GM21723 (cell line): ENCODE measurements at regions not wholly inside any gene's neighbourhood (a gene's known extent, or its start where the extent isn't known, plus 50 kb on each side); places are given as distances from the start of the nearest gene placed in this dataset.
"Not testable (repeated sequence)": the region's sequence is repeated elsewhere in the genome, so short reads cannot be mapped to it uniquely, and the experiment has no call there.

ENCODE experiments used
- ATAC-seq: cut with Tn5 transposase; IDR thresholded peaks from one replicate; pipeline ENCODE4 v1.9.1; 2021; ENCODE audit warnings: mild to moderate bottlenecking, moderate library complexity; ENCODE audit not compliant: unreplicated experiment

DNA sequence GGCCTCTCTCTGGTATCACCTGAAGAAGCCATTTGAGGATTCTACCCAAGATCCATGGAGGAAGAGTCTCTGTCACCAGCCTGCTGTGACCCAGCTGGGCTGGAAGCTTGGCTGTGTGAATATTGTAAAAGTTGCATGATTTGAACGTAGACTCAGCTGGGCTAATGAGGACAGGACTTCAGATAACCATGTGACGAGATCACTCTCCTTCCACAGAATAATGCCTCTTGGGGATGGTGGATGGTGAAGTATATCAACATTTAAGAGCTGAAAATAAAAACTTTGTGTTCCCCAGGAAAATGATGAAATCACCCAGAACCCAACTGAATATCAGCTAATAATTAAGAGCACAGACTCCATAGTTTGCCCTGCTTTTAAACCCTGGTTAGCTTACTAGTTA is 427.9 kb downstream of the CD83 start:
- no peak for ATAC-seq

DNA sequence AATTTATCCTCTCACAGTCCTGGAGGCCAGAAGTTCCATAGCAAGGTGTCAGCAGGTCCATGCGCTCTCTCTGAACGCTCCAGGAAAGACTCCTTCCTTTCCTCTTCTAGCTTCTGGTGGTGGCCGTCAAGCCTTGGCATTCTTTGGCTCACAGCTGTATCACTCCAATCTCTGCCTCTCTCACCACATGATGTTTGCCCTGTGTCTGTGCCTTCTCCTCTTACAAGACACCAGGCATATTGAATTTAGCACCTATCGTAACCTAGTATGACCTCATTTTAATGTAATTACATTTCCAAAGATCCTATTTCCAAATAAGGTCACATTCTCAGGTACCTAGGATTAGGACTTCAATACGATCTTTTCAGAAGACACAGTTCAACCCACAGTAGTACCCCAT is 428.5 kb downstream of the CD83 start:
- ATAC-seq = no peak

DNA sequence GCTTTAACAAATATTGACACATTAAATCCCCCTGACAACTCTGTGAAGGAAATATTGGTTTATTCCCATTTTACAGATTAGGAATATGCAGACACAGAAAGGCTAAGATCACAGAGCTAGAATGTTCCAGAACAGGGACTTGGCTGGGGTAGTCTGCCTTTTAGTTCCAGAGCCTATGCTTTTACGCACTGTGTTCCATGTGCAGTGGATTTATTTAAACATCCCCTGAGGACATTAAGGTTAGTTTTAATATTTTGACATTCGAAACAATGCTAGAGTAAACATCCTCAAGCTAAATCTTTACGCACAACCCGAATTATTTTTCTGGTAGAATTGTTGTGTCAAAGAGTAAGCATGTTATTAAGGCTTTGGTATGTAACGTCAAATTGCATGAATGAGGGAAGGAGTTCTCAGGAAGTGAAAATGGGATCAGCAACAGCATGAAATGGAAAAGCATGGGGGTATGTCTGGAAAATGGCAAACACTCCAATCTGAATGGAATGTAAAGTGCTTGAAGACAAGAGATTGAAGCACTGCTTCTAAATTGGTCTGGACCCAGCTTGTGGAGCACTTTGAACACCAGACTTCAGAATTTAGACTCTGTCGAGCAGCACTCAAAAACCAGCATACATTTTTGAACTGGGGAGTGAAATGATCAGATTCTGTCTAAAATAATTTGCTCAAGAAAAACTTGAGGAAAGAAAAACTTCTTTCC is 429.9 kb downstream of the CD83 start:
- ATAC-seq = no peak

DNA sequence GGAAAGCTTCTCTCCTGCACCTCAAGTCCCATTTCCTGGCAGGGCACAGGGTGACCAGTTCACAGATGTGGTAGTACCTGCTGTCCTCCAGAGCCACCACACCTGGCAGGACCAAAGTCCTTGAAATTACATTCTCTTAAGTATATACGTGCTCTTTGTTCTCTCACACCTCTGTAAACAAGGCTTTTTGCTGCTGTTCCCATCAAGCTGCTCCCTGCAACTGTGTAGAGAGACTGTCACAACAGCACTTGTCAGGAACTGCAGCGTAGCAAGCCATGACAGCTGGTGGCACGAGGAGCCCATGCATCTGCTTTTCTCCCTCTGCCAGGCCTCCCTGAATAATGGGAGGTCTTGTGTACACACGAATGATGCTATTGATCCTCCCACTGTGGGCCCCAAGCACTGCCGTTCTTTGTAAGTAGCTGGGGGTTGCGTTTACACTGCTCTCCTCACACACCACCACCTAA is 431.8 kb downstream of the CD83 start:
- no peak for ATAC-seq

DNA sequence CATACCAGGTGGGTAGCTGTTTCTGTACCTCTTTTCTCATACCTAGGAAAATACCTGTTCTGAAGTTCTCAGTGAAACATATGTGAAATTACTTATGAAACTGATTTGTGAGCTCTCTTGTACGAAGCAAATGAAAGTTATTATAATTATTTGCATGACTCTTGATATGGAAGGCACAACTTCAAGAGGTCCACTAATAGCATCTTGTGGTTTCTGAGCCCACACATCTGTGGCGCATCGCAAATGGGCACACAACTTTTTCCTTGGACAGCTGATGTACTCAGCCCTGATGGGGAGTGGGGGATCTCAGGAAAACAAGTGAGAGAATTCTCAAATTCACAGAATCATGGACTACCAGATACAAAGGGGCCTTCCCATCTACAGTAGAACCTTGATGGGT is 432.3 kb downstream of the CD83 start:
- no peak for ATAC-seq

DNA sequence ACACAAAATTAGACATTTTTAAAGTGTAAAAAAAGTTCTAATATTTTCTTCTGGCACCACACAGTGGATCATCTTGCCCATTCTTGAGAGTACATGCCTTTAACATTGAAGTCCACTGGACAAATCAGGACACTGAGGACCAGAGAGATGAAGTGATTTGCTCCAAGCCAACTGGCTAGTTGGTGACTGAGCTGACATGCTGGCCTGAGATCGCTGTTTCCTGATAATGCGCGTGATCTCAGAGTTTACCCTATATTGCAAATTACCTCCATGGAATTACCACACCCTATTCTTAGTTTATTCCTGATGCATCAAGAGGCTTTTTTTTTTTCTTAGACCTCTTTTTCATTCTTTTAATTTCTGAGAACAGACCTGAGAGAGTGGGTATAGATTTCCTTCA is 432.8 kb downstream of the CD83 start:
- ATAC-seq = no peak

DNA sequence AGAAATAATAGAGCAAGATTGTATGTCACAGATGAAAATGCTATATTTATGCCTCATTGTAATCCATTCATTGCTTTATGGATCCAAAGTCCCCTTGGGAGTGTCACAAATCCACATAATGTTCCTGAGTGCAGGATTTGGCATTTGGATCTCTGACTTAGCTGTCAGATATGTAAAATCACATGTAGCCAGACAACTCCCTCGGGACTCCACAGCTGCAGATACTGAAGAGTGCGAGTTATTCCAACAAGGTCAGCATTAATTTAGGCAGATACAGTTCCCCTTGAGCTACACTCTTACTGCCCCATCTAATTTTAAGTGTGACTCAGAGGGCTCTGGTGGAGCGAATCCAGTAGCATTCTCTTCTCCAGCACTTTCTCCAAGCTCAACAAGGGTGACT is 433.2 kb downstream of the CD83 start:
- no peak for ATAC-seq

DNA sequence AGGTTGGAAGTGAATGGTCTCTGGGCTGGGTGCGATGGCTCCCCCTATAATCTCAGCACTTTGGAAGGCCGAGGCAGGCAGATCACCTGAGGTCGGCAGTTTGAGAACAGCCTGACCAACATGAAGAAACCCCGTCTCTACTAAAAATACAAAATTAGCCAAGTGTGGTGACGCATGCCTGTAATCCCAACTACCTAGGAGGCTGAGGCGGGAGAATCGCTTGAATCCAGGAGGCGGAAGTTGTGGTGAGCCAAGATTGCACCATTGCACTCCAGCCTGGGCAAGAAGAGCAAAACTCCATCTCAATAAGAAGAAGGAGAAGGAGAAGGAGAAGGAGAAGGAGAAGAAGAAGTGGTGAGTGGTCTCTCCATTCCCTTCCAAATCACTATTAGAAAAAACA is 434.0 kb downstream of the CD83 start:
- ATAC-seq = not testable (repeated sequence)

DNA sequence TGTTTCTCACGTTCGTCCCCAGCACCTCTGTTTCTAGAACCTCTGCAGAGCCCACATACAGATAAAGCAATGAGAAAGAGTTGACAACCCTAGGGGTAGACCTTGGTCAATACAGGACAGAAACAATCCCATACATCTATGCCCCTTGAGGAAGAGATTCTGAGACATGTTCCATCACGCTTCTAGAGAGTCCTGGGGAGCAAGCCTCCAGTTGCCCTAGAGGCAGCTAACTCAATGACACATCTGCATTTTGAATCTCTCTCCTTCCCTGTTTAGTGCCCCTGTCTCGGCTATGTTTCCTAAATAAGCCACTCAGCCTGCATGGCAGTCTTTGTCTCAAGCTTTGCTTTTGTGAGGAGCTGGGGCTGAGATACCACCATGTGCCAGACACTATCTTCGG is 435.3 kb downstream of the CD83 start:
- ATAC-seq = no peak

DNA sequence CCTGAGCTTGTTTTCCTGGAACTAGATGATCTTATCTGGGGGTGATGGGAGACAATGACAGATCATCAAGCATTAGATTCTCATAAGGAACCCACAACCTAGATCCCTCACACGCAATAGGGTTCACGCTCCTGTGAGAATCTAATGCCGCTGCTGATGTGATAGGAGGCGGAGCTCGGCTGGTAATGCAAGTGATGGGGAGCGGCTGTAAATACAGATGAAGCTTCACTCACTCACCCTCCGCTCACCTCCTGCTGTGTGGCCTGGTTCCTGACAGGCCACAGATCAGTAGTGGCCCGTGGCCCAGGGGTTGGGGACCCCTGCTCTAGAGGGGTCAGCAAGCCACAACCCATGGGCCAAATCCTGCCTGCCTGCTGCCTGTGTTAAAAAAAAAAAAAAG is 435.9 kb downstream of the CD83 start:
- ATAC-seq = no peak

DNA sequence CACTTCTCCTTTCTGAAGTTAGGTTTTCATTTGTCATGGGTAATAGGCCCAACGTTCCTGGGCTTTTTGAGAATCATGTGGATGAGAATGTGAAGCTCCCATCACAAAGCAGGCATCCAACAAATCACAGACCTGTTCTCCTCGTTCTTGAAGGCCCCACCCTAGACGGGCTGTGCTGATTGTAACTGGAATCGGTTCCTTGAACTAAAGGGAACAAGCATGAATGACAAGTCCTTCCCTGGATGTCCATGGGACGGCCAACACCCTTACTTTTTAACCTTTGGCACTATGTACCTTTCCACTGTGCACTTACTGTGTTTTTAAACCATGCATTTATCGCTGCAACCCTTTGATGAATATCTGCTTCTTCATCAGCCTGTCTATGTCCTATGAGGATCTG is 438.2 kb downstream of the CD83 start:
- ATAC-seq = no peak

DNA sequence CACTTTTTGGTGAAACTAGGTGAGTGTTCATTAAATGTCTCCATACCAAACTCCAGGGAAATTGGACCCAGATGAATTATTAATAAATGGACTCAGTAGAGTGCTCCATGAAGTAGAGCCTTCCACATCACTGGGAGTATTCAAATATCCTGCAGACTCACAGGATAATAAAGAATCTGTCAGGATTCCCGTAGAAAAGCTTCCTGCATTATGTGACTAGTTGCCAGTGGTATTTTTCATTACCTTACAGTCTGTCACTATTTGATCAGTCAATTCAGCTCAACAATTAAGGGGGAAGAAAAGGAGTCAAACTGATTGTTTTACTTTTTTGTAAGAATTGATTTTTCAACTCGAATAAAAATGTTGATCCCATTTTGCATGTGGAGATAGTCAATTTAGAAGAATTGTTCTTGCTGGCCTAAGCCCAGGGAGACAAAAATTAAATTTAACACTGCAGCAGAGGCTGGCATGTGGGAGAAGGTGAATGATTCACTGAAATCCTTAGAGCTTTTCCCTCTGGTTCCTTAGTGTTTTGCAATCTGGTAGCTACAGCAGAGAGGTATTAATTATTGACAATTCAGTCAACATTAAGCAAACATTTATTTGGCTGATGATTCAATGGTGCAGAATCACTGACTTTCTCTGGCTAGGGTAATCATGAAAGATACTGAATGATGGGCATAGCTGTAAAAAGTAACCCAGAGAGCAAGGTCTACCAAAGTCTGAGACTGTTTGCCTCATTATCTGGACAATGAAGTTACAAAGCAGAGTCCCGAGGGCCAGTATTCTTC is 442.4 kb downstream of the CD83 start:
- no peak for ATAC-seq

DNA sequence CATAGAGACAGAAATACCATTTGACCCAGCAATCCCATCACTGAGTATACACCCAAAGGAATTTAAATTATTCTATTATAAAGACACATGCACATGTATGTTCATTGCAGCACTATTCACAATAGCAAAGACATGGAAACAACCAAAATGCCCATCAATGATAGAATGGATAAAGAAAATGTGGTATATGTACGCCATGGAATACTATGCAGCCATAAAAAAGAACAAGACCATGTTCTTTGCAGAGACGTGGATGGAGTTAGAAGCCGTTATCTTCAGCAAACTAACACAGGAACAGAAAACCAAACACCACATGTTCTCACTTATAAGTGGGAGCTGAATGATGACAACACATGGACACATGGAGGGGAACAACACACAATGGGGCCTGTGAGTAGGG is 444.0 kb downstream of the CD83 start:
- ATAC-seq = not testable (repeated sequence)

DNA sequence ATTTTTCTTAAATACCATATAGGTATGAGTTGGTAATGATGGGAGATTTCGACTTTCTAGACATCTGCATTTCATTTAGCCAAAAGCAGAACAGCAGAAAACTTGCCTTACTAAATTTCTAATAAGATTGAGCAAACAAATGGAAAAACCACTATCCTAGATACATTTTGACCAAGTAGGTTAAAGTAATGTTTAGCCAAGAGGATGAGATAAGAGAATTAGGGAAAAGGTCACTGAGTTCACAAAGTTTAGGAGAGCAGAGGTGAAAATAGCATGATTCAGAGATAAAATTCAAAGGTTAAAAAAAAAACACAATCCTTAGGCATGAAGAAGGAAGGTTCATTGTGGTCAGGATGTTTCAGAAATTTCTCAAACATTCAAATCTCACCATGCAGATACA is 450.3 kb downstream of the CD83 start:
- no peak for ATAC-seq

DNA sequence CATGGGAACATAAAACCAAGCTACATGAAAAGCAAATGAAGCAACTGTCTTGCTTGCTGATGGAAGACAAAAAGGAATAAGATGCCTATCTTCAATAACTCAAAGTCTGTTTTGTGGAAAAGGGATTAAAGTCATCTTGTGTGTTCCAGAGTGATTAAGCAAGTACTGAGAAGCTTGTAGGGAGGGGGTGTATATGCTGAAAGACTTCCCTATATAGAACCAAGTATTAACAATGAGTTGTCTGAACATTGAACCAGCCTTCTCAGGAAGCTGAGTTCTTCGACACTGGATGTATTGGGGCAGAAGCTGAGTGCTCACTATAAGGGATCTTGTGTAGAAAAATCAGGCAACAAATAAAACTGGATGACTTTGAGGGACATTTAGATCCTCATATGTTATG is 451.8 kb downstream of the CD83 start:
- no peak for ATAC-seq

DNA sequence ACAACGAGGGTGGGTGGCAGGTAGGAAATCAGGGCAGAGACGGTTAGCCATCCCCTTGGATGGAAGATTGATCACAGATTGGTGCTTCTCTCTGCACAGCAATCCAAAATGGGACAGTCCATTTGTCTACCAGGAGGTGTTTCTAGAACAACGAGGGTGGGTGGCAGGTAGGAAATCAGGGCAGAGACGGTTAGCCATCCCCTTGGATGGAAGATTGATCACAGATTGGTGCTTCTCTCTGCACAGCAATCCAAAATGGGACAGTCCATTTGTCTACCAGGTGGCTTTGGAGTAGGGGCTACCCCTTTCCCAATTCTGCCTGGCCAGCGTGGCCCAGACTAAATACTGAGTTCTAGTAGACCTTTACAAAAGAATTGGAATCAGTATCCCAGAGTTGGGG is 452.3 kb downstream of the CD83 start:
- ATAC-seq = not testable (repeated sequence)

DNA sequence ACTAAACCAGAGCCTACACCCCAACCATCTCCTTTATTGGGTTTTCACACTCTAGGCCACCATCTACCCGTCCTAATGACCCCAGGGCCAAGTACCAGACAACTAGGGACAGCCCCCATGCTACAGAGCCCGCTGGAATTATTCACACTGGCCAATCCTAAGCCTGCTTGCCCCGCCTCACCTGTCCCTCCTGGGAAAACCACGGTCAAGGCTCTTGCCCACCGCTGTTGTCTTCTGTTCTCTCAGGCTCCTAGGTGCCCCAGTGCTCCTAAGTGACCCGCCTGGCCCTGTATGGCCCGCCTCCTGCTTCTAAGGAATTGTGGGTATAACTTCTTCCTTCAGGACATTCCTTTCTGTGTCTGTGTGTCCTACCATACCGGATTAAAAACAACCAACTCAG is 453.4 kb downstream of the CD83 start:
- no peak for ATAC-seq

DNA sequence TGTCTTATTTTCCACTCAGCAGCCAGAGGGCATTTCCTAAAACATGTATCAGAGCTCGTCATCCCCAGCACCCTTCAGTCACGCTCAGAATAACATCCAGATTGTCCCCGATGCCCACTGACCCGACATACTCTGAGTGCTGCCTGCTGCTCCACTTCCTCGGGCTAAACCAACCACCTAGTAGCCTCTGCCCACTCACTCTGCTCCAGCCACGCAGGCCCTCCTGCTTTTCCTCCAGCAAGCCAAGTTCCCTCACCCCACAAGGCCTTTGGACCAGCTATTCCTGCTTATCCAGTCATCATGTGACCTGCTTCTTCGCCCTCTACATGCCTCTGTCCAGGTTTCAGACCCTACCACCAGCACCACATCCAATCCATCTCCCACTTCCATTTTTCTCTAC is 454.2 kb downstream of the CD83 start:
- no peak for ATAC-seq

DNA sequence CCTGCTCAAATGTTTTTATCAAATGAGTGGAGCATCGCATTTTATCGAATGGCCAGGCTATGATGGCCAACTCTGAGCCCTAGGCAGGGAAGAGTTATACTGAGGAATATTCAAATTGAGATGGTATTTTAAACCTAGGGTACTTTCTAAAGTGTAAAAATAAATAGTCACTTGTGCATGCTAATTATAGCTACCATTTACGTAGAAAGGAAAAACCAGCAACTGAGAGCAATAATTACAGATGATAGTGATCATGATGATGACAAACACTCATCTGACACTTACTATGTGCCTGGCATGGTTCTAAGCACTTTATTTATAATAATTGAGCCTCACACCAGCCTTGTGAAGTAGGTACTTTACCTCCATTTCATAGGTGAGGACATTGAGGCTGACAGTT is 455.7 kb downstream of the CD83 start:
- ATAC-seq = no peak

DNA sequence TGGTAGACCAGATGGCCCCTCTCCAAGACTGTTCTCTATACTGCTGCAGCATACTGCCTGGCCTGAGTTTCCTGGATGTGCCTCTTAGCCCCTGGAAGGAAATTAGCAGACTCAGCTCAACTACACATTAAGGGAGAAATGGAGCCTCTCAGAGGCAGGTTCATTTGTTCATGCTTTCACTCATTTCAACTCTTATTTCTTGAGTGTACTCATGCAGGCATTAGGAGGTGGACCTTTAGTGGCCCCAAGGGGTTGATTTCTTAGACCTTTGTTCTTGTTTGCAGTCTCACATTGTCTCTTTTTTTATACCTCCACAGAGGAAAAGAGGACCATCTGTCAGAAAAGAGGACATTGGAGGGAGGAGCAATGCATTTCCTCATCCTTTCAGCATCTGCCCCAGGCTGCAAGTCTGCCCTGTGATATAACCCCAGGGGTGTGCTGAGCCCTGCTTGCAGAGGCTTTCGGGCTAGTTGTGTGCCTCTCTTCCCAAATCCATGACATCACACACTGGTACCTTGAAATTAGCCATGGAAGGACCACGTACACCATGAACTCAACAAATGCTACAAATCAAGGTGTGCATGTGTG is 456.2 kb downstream of the CD83 start:
- ATAC-seq = no peak

DNA sequence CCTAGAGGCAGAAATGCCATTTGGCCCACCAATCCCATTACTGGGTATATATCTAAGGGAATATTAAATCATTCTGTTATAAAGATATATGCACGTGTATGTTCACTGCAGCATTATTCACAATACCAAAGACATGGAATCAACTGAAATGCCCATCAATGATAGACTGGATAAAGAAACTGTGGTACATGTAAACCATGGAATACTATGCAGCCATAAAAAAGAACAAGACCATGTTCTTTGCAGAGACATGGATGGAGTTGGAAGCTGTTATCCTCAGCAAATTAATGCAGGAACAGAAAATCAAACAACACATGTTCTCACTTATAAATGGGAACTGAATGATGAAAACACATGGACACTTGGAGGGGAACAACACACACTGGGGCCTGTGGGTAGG is 458.4 kb downstream of the CD83 start:
- no peak for ATAC-seq

DNA sequence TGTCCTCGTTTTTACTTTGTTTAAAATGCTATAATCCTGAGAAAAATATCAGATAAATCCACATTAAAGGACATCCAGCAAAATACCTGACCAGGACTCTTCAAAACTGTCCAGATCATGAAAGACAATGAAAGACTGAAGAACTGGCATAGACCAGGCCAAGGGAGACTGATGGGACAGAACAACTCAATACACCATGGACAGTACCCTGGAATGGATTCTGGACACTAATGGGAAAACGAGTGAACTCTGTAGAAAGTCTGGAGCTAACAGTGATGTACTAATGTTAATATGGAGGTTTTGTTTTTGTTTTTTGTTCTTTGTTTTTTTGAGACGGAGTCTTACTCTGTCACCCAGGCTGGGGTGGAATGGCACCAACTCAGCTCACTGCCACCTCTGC is 461.4 kb downstream of the CD83 start:
- ATAC-seq = no peak
